Osteoblast (primary cell): ENCODE measurements at regions not wholly inside any gene's neighbourhood (a gene's known extent, or its start where the extent isn't known, plus 50 kb on each side); places are given as distances from the start of the nearest gene placed in this dataset.

Experiments used
- DNase-seq: peaks from one replicate; pipeline ENCODE4 v3.0.0; 2011; ENCODE audit warnings: low spot score, mixed read lengths; ENCODE audit not compliant: insufficient read length; ENCODE audit errors: missing footprints
- H2AFZ ChIP-seq: 2 replicates; pipeline ENCODE4 v1.6.0; 2011; ENCODE audit warnings: mild to moderate bottlenecking, low read length
- H3K27ac ChIP-seq: 2 replicates; pipeline ENCODE4 v1.5.1; 2011; ENCODE audit warnings: mild to moderate bottlenecking, low read depth, low read length, moderate library complexity
- H3K27me3 ChIP-seq: 2 replicates; pipeline ENCODE4 v1.6.0; 2012; ENCODE audit warnings: mild to moderate bottlenecking, control low read depth, inconsistent platforms, low read length, moderate library complexity; ENCODE audit not compliant: insufficient read depth
- H3K36me3 ChIP-seq: 2 replicates; pipeline ENCODE4 v1.5.1; 2011; ENCODE audit warnings: mild to moderate bottlenecking, low read length, control low read depth, moderate library complexity; ENCODE audit not compliant: insufficient read depth
- H3K4me1 ChIP-seq: 2 replicates; pipeline ENCODE4 v1.5.1; 2011; ENCODE audit warnings: mild to moderate bottlenecking, low read length, control low read depth, moderate library complexity; ENCODE audit not compliant: insufficient read depth
- H3K4me2 ChIP-seq: 2 replicates; pipeline ENCODE4 v1.6.0; 2011; ENCODE audit warnings: mild to moderate bottlenecking, low read length; ENCODE audit not compliant: insufficient read depth
- H3K4me3 ChIP-seq: fragments of 200-600 bp; sonication (generic); 3 replicates; pipeline ENCODE4 v1.5.1; 2012; ENCODE audit warnings: mild to moderate bottlenecking, low read length, inconsistent platforms; ENCODE audit not compliant: insufficient read depth
- H3K79me2 ChIP-seq: 2 replicates; pipeline ENCODE4 v1.6.0; 2012; ENCODE audit warnings: mild to moderate bottlenecking, low read length, control low read depth, inconsistent platforms; ENCODE audit not compliant: insufficient read depth
- H3K9me3 ChIP-seq: 2 replicates; pipeline ENCODE4 v1.5.1; 2011; ENCODE audit warnings: low read depth, low read length, control low read depth
- H4K20me1 ChIP-seq: 2 replicates; pipeline ENCODE4 v1.6.0; 2012; ENCODE audit warnings: mild to moderate bottlenecking, low read length, control low read depth; ENCODE audit not compliant: insufficient read depth
- CTCF ChIP-seq: IDR thresholded peaks from 2 replicates; pipeline ENCODE4 v1.5.1; 2011; ENCODE audit warnings: mild to moderate bottlenecking, low read depth, low read length, moderate library complexity; ENCODE audit errors: extremely low read depth

DNA sequence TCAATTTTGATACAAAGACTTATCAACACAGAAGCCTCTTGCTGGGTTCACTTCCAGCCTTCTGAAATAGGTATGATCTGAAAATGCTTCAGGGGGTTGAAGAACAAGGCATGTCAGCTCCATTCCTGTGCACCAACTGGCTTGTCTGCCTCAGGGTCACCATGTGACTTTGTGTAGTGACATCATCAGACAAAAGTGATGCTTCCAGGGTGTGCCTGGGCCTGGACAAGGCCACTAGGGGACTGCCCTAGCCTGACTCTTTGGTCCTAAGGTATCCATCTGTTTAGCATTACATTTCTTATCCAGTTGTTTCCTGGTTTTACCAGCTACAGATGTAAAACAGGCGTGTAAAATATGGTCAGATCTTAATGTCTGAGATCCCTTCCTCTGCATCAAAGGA is 155.6 kb downstream of the CAND1 start:
- Histone ChIP-seq H3K4me2 (no peak overlapping the region), H3K9me3 (no peaks in the 10 kb centered on the region), H3K36me3 (no peaks in the 10 kb centered on the region), H3K4me3 (no peak overlapping the region), H3K27ac (no peak overlapping the region), H2AFZ (no peak overlapping the region), H3K4me1 (peaks cover 3% of the 10 kb centered on the region), H3K79me2 (no peaks in the 10 kb centered on the region), H4K20me1 (no peaks in the 10 kb centered on the region), H3K27me3 (no peaks in the 10 kb centered on the region)
- TF ChIP-seq CTCF, result no peak
- no peak for DNase-seq

DNA sequence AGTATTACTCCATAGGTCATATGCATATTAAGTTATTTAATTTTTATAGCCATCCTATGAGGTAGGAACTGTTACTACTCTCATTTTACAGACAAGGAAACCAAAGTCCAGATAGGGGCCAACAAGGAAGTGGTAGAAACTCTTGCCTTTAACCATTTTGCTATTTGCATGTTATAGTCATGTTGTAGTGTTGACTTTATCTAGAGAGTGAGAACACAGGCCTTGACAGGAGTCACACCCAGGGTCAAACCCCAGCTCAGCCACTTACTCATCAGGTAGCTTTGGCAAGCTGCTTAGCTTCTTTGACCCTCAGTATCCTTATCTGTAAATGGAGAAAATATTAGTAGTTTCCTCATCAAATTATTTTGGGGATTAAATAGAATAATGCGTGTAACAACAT is 156.2 kb downstream of the CAND1 start:
- no peak for TF ChIP-seq CTCF
- H3K27ac ChIP-seq, result no peak overlapping the region
- no peak overlapping the region for H2AFZ ChIP-seq
- H3K4me3 ChIP-seq, result no peak overlapping the region
- no peaks in the 10 kb centered on the region for H3K27me3 ChIP-seq
- no peaks in the 10 kb centered on the region for H3K79me2 ChIP-seq
- H4K20me1 ChIP-seq, result no peaks in the 10 kb centered on the region
- H3K4me2 ChIP-seq, result no peak overlapping the region
- peaks cover 3% of the 10 kb centered on the region for H3K4me1 ChIP-seq
- DNase-seq, result no peak
- H3K36me3 ChIP-seq, result no peaks in the 10 kb centered on the region
- H3K9me3 ChIP-seq, result no peaks in the 10 kb centered on the region

GRCh38 chr12:67426067-67426466 is 156.9 kb downstream of the CAND1 start:
- Histone ChIP-seq H3K4me1 (peaks cover 3% of the 10 kb centered on the region), H3K9me3 (no peaks in the 10 kb centered on the region), H3K4me2 (no peak overlapping the region), H3K36me3 (no peaks in the 10 kb centered on the region), H3K79me2 (no peaks in the 10 kb centered on the region), H2AFZ (no peak overlapping the region), H3K27ac (no peak overlapping the region), H3K4me3 (no peak overlapping the region), H4K20me1 (no peaks in the 10 kb centered on the region), H3K27me3 (no peaks in the 10 kb centered on the region)
- no peak for TF ChIP-seq CTCF
- DNase-seq, result no peak

DNA sequence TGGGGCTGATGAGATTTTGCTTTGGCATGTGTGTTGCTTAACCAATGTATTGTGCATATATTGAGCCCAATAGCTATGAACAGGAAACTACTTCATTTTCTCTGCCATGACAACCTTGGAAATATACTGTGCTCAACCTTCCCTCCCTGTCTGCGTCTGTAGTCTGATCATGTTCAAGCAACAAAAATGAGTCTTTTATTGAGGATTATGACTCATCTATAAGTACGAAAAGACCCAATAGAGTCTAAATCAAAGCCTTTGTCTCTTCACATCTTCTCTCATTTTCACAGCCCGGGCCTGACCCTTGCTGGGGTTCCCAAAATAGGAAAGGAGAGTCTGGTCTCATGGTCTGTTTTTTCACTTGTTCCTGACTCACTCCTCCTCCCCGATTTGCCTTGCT is 158.2 kb downstream of the CAND1 start:
- Histone ChIP-seq H2AFZ (no peak overlapping the region), H3K27ac (no peak overlapping the region), H4K20me1 (no peaks in the 10 kb centered on the region), H3K4me2 (no peak overlapping the region), H3K4me1 (peaks cover 7% of the 10 kb centered on the region), H3K4me3 (no peak overlapping the region), H3K79me2 (no peaks in the 10 kb centered on the region), H3K27me3 (no peaks in the 10 kb centered on the region), H3K9me3 (no peaks in the 10 kb centered on the region), H3K36me3 (no peaks in the 10 kb centered on the region)
- no peak for DNase-seq
- no peak for TF ChIP-seq CTCF
